ENCODE measurements at regions not wholly inside any gene's neighbourhood (a gene's known extent, or its start where the extent isn't known, plus 50 kb on each side); places are given as distances from the start of the nearest gene placed in this dataset.

GRCh38 chr18:78126536-78126935, 853.1 kb upstream of the SALL3 start:
- TF ChIP-seq POLR2AphosphoS5 (IDR thresholded peaks at IDR 0.05; ENCODE audit: low read depth, low read length) (no peak), FOXP2 (optimal IDR thresholded peaks at IDR 0.05; ENCODE audit: borderline replicate concordance, extremely low read depth, extremely low read length, insufficient read depth) (no peak), SIN3A (IDR thresholded peaks at IDR 0.05; ENCODE audit: borderline replicate concordance, insufficient read depth, low read length) (no peak)
